ENCODE measurements at regions not wholly inside any gene's neighbourhood (a gene's known extent, or its start where the extent isn't known, plus 50 kb on each side); places are given as distances from the start of the nearest gene placed in this dataset.
A peak's percentile ranks its signal among the peaks of the same experiment; 100 is the strongest.

- no peak for DNase-seq
These were observed 557.0 kb downstream of the SPRY1 start for GRCh38 chr4:123953566-123953965.

- DNase-seq = no peak
These were observed 557.6 kb downstream of the SPRY1 start for GRCh38 chr4:123954220-123954619.

- DNase-seq = no peak
These were observed 558.7 kb downstream of the SPRY1 start for GRCh38 chr4:123955167-123955800.

- DNase-seq = no peak
These were observed 559.6 kb downstream of the SPRY1 start for GRCh38 chr4:123956204-123956603.

GRCh38 chr4:123966990-123967769, 570.6 kb downstream of the SPRY1 start:
- no peak for DNase-seq

GRCh38 chr4:123972031-123972430, 575.4 kb downstream of the SPRY1 start:
- no peak for DNase-seq

GRCh38 chr4:123974386-123975149, 578.0 kb downstream of the SPRY1 start:
- DNase-seq = no peak

GRCh38 chr4:123976285-123976684, 579.7 kb downstream of the SPRY1 start:
- no peak for DNase-seq

- no peak for DNase-seq
These were observed 580.2 kb downstream of the SPRY1 start for GRCh38 chr4:123976819-123977218.

GRCh38 chr4:123977641-123978081, 581.1 kb downstream of the SPRY1 start:
- DNase-seq = no peak

- no peak for DNase-seq
These were observed 582.0 kb downstream of the SPRY1 start for GRCh38 chr4:123978637-123979036.

GRCh38 chr4:123980736-123981300, 584.2 kb downstream of the SPRY1 start:
- DNase-seq = no peak

- no peak for DNase-seq
These were observed 588.3 kb downstream of the SPRY1 start for GRCh38 chr4:123984886-123985285.

- no peak for DNase-seq
These were observed 589.7 kb downstream of the SPRY1 start for GRCh38 chr4:123986268-123986798.

GRCh38 chr4:123987408-123987807, 590.8 kb downstream of the SPRY1 start:
- DNase-seq = no peak

- no peak for DNase-seq
These were observed 593.8 kb downstream of the SPRY1 start for GRCh38 chr4:123990310-123990870.

- no peak for DNase-seq
These were observed 598.3 kb downstream of the SPRY1 start for GRCh38 chr4:123994917-123995316.

GRCh38 chr4:123995936-123996335, 599.3 kb downstream of the SPRY1 start:
- peak in 2 of 3 donors; percentile 6 for DNase-seq

GRCh38 chr4:123996718-123997510, 600.3 kb downstream of the SPRY1 start:
- DNase-seq = no peak

- DNase-seq = peak; percentile 44 to 65 (median 62)
These were observed 601.3 kb downstream of the SPRY1 start for GRCh38 chr4:123997776-123998449.

GRCh38 chr4:124000233-124000632, 603.6 kb downstream of the SPRY1 start:
- DNase-seq = no peak
